Activated CD8-positive, alpha-beta T cell treated with anti-CD3 and anti-CD28 coated beads for 36 hours (primary cell): ENCODE measurements at regions not wholly inside any gene's neighbourhood (a gene's known extent, or its start where the extent isn't known, plus 50 kb on each side); places are given as distances from the start of the nearest gene placed in this dataset.

Experiments used
- ATAC-seq: fragments of 200-7000 bp; cut with Tn5 transposase; one replicate; pipeline ENCODE4 v1.10.0; 2021; ENCODE audit warnings: mild to moderate bottlenecking, moderate library complexity
- CTCF ChIA-PET: fragments of 350-600 bp; sonication (Branson Sonifier 250); formaldehyde crosslinking; loops from one replicate; lab custom pipeline; 2021; ENCODE audit warnings: antibody characterized with exemption; lab: Charles Lee
- POLR2A ChIA-PET: fragments of 350-600 bp; sonication (Branson Sonifier 250); formaldehyde crosslinking; loops from one replicate; lab custom pipeline; 2021; ENCODE audit warnings: antibody characterized with exemption; lab: Charles Lee
- DNase-seq: peaks from one replicate; pipeline ENCODE4 v3.0.0-alpha.2; 2020
- H3K27ac Mint-ChIP-seq: one replicate; pipeline ENCODE4 v1.8.0; 2021; ENCODE audit warnings: mild to moderate bottlenecking, mixed read lengths
- H3K27me3 Mint-ChIP-seq: one replicate; pipeline ENCODE4 v1.8.0; 2021; ENCODE audit warnings: mixed read lengths
- H3K36me3 Mint-ChIP-seq: one replicate; pipeline ENCODE4 v1.8.0; 2021; ENCODE audit warnings: low read depth, mixed read lengths
- H3K4me1 Mint-ChIP-seq: one replicate; pipeline ENCODE4 v1.8.0; 2021; ENCODE audit warnings: low read depth, mixed read lengths
- H3K4me3 Mint-ChIP-seq: one replicate; pipeline ENCODE4 v1.8.0; 2021; ENCODE audit warnings: mild to moderate bottlenecking, moderate library complexity, mixed read lengths
- H3K9me3 Mint-ChIP-seq: one replicate; pipeline ENCODE4 v1.8.0; 2021; ENCODE audit warnings: mixed read lengths
- intact Hi-C: fragments of 100-400 bp; cut with micrococcal nuclease; formaldehyde crosslinking; loops from one replicate; pipeline ENCODE4 v1.10.0; 2022
- TF ChIP-seq, protein P1 (sequence below): fragments of 200-600 bp; IDR thresholded peaks from one replicate; pipeline ENCODE4 v1.8.0; 2022; ENCODE audit warnings: antibody characterized with exemption, mild to moderate bottlenecking

GRCh38 chr1:79604490-79605198 lies 598.1 kb upstream of the ADGRL4 start:
- ATAC-seq (no peak), DNase-seq (no peak)
- H3K27me3 Mint-ChIP-seq, result no peaks in the 10 kb centered on the region
- no peak overlapping the region for H3K27ac Mint-ChIP-seq
- H3K4me3 Mint-ChIP-seq, result no peak overlapping the region
- CTCF ChIA-PET, result no interaction called here
- POLR2A ChIA-PET, result no interaction called here
- H3K4me1 Mint-ChIP-seq, result no peaks in the 10 kb centered on the region
- intact Hi-C loops, result no loop called here
- peaks cover 13% of the 10 kb centered on the region for H3K9me3 Mint-ChIP-seq
- no peaks in the 10 kb centered on the region for H3K36me3 Mint-ChIP-seq
- TF ChIP-seq, protein P1, sequence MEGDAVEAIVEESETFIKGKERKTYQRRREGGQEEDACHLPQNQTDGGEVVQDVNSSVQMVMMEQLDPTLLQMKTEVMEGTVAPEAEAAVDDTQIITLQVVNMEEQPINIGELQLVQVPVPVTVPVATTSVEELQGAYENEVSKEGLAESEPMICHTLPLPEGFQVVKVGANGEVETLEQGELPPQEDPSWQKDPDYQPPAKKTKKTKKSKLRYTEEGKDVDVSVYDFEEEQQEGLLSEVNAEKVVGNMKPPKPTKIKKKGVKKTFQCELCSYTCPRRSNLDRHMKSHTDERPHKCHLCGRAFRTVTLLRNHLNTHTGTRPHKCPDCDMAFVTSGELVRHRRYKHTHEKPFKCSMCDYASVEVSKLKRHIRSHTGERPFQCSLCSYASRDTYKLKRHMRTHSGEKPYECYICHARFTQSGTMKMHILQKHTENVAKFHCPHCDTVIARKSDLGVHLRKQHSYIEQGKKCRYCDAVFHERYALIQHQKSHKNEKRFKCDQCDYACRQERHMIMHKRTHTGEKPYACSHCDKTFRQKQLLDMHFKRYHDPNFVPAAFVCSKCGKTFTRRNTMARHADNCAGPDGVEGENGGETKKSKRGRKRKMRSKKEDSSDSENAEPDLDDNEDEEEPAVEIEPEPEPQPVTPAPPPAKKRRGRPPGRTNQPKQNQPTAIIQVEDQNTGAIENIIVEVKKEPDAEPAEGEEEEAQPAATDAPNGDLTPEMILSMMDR, result no peak

GRCh38 chr1:79603843-79604242 lies 597.3 kb upstream of the ADGRL4 start:
- intact Hi-C loops, result no loop called here
- Mint-ChIP-seq H3K36me3 (no peaks in the 10 kb centered on the region), H3K27ac (no peak overlapping the region), H3K27me3 (no peaks in the 10 kb centered on the region), H3K9me3 (peaks cover 13% of the 10 kb centered on the region), H3K4me1 (no peaks in the 10 kb centered on the region), H3K4me3 (no peak overlapping the region)
- ATAC-seq (no peak), DNase-seq (no peak)
- ChIA-PET CTCF (no interaction called here), POLR2A (no interaction called here)
- TF ChIP-seq, protein P1, result no peak

GRCh38 chr1:79599257-79599656 lies 592.7 kb upstream of the ADGRL4 start:
- CTCF ChIA-PET, result no interaction called here
- Mint-ChIP-seq H3K27me3 (no peaks in the 10 kb centered on the region), H3K36me3 (no peaks in the 10 kb centered on the region), H3K9me3 (peaks cover 13% of the 10 kb centered on the region), H3K4me1 (no peaks in the 10 kb centered on the region), H3K4me3 (no peak overlapping the region), H3K27ac (no peak overlapping the region)
- ATAC-seq (no peak), DNase-seq (no peak)
- intact Hi-C loops, result no loop called here
- TF ChIP-seq, protein P1, result no peak
- POLR2A ChIA-PET, result interaction anchor here (0.5 kb wide), 1 partner anchor 902 kb away, joined by 3 read pairs; no protein-coding TSS in a partner anchor

- Mint-ChIP-seq H3K36me3 (no peaks in the 10 kb centered on the region), H3K9me3 (peaks cover 10% of the 10 kb centered on the region), H3K27ac (no peak overlapping the region), H3K4me3 (no peak overlapping the region), H3K27me3 (no peaks in the 10 kb centered on the region), H3K4me1 (no peaks in the 10 kb centered on the region)
- ATAC-seq, result no peak
- TF ChIP-seq, protein P1, result no peak
- no peak for DNase-seq
- POLR2A ChIA-PET, result no interaction called here
- intact Hi-C loops, result no loop called here
- CTCF ChIA-PET, result no interaction called here
Measured at GRCh38 chr1:79595931-79596330, 589.4 kb upstream of the ADGRL4 start.

GRCh38 chr1:79594121-79594698 lies 587.7 kb upstream of the ADGRL4 start:
- peaks cover 4% of the 10 kb centered on the region for H3K9me3 Mint-ChIP-seq
- no peaks in the 10 kb centered on the region for H3K36me3 Mint-ChIP-seq
- H3K4me3 Mint-ChIP-seq, result no peak overlapping the region
- H3K27ac Mint-ChIP-seq, result no peak overlapping the region
- intact Hi-C loops, result no loop called here
- ATAC-seq (no peak), DNase-seq (no peak)
- TF ChIP-seq, protein P1, result no peak
- POLR2A ChIA-PET, result no interaction called here
- H3K4me1 Mint-ChIP-seq, result no peaks in the 10 kb centered on the region
- CTCF ChIA-PET, result no interaction called here
- no peaks in the 10 kb centered on the region for H3K27me3 Mint-ChIP-seq
